CD14-positive monocyte (primary cell): ENCODE measurements at regions not wholly inside any gene's neighbourhood (a gene's known extent, or its start where the extent isn't known, plus 50 kb on each side); places are given as distances from the start of the nearest gene placed in this dataset.

Source experiments
- DNase-seq, 3 donors: peaks; one replicate each; pipeline ENCODE4 v3.0.0-alpha.2; 2011 to 2022
- H2AFZ ChIP-seq: 2 replicates; pipeline ENCODE4 v1.6.0; 2012; ENCODE audit warnings: mild to moderate bottlenecking, low read depth, low read length, inconsistent platforms; ENCODE audit not compliant: insufficient read depth, poor library complexity, severe bottlenecking
- H3K27ac ChIP-seq, 2 donors: 1 replicate in 1 of 2; 2 replicates in 1 of 2; pipeline ENCODE4 v1.5.1; 2012 to 2013; ENCODE audit warnings: low read length in 2 of 2, control low read depth in 1 of 2, inconsistent platforms in 1 of 2, low read depth in 1 of 2, mild to moderate bottlenecking in 1 of 2
- H3K27me3 ChIP-seq, 2 donors: one replicate each; pipeline versions ENCODE4 v1.6.0 to v1.6.1; 2011 to 2013; ENCODE audit warnings: low read length in 2 of 2; ENCODE audit not compliant: control insufficient read depth in 2 of 2, insufficient read depth in 2 of 2
- H3K36me3 ChIP-seq, 2 donors: replicated peaks in 1 of 2; 1 replicate in 1 of 2; 2 replicates in 1 of 2; pipeline versions ENCODE4 v1.5.1 to v1.6.1; 2012 to 2013; ENCODE audit warnings: low read length in 2 of 2, control low read depth in 1 of 2, inconsistent platforms in 1 of 2, mild to moderate bottlenecking in 1 of 2; ENCODE audit not compliant: insufficient read depth in 2 of 2, control insufficient read depth in 1 of 2
- H3K4me1 ChIP-seq, 2 donors: 1 replicate in 1 of 2; 2 replicates in 1 of 2; pipeline versions ENCODE4 v1.5.1 to v1.6.1; 2012 to 2013; ENCODE audit warnings: low read length in 2 of 2, control low read depth in 1 of 2, inconsistent platforms in 1 of 2, mild to moderate bottlenecking in 1 of 2, moderate library complexity in 1 of 2; ENCODE audit not compliant: insufficient read depth in 2 of 2, control insufficient read depth in 1 of 2
- H3K4me2 ChIP-seq: replicated peaks from 2 replicates; pipeline ENCODE3; 2012; ENCODE audit warnings: low read length, moderate library complexity, mild to moderate bottlenecking; ENCODE audit not compliant: poor library complexity, severe bottlenecking; ENCODE audit errors: extremely low read depth
- H3K4me3 ChIP-seq, 3 experiments: fragments of 200-600 bp in 1 of 3; sonication (generic) in 1 of 3; replicated peaks in 1 of 3; 1 replicate in 2 of 3; 2 replicates in 1 of 3; pipeline ENCODE4 v1.5.1; 2011 to 2013; ENCODE audit warnings: low read length in 3 of 3, mild to moderate bottlenecking in 3 of 3, control low read depth in 2 of 3, low read depth in 2 of 3, inconsistent platforms in 1 of 3, moderate library complexity in 1 of 3
- H3K79me2 ChIP-seq: 2 replicates; pipeline ENCODE4 v1.6.0; 2012; ENCODE audit warnings: mild to moderate bottlenecking, control low read depth, inconsistent platforms, low read length, moderate library complexity; ENCODE audit not compliant: insufficient read depth
- H3K9ac ChIP-seq: 2 replicates; pipeline ENCODE4 v1.6.0; 2017; ENCODE audit warnings: low read length, mild to moderate bottlenecking; ENCODE audit not compliant: insufficient read depth, poor library complexity, severe bottlenecking
- H3K9me3 ChIP-seq, 2 donors: replicated peaks in 1 of 2; 1 replicate in 1 of 2; 2 replicates in 1 of 2; pipeline versions ENCODE4 v1.5.1 to v1.6.1; 2012 to 2013; ENCODE audit warnings: low read length in 2 of 2, control low read depth in 1 of 2; ENCODE audit not compliant: control insufficient read depth in 1 of 2, insufficient read depth in 1 of 2
- H4K20me1 ChIP-seq: 2 replicates; pipeline ENCODE4 v1.6.0; 2012; ENCODE audit warnings: mild to moderate bottlenecking, low read length, control low read depth, moderate library complexity; ENCODE audit not compliant: insufficient read depth
- H3K27ac Mint-ChIP-seq, 7 donors: one replicate each; pipeline ENCODE4 v1.8.0; 2020; ENCODE audit warnings: mild to moderate bottlenecking in 7 of 7, mixed read lengths in 7 of 7, moderate library complexity in 6 of 7, inconsistent platforms in 2 of 7
- H3K27me3 Mint-ChIP-seq, 3 donors: one replicate each; pipeline ENCODE4 v1.8.0; 2021 to 2022; ENCODE audit warnings: low read depth in 3 of 3, mild to moderate bottlenecking in 3 of 3, mixed read lengths in 3 of 3, moderate library complexity in 3 of 3, inconsistent platforms in 1 of 3
- H3K36me3 Mint-ChIP-seq, 2 donors: one replicate each; pipeline ENCODE4 v1.8.0; 2020; ENCODE audit warnings: mixed read lengths in 2 of 2, inconsistent platforms in 1 of 2, mild to moderate bottlenecking in 1 of 2
- H3K4me1 Mint-ChIP-seq: one replicate; pipeline ENCODE4 v1.8.0; 2020; ENCODE audit warnings: mild to moderate bottlenecking, mixed read lengths
- H3K4me3 Mint-ChIP-seq, 2 donors: one replicate each; pipeline ENCODE4 v1.8.0; 2020; ENCODE audit warnings: mild to moderate bottlenecking in 2 of 2, mixed read lengths in 2 of 2, moderate library complexity in 1 of 2
- H3K9me3 Mint-ChIP-seq, 7 donors: one replicate each; pipeline ENCODE4 v1.8.0; 2020 to 2022; ENCODE audit warnings: mixed read lengths in 7 of 7, mild to moderate bottlenecking in 6 of 7, moderate library complexity in 6 of 7, inconsistent platforms in 2 of 7
- WGBS: methylation state at CpG from one replicate; pipeline ENCODE4 v1.1.5; 2013; ENCODE audit warnings: missing lambda C conversion rate; ENCODE audit not compliant: insufficient coverage; 5-methylcytosine and 5-hydroxymethylcytosine counted together
- intact Hi-C, 2 donors: fragments of 100-400 bp; cut with micrococcal nuclease; formaldehyde crosslinking; loops; one replicate each; pipeline versions ENCODE4 v1.15.0 to v1.15.1; 2023
- TF ChIP-seq, protein P1 (sequence below): fragments of 200-600 bp; IDR thresholded peaks from one replicate; pipeline ENCODE4 v1.8.0; 2022; ENCODE audit warnings: antibody characterized with exemption, mild to moderate bottlenecking

DNA sequence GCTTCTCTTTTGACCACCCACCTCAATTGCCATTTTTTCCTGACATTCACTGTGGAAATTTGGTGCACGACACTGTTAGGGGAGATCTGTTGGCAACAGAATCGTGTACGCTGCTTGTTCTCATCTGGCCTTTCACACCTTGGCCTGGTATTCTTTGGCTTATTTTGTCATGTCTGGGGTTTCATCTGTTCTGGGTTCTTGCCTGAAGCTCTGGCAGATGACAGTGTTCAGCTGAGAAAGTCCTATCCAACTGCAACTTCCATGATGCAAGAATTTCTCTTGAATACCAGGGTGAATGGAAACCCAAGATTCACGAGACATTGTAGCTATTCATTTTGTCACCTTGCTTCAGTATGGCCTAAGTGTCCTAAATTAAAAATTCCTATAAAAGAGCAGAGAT, 82.6 kb upstream of the CELF2 start:
- H3K27ac ChIP-seq, result no peak overlapping the region
- Mint-ChIP-seq H3K36me3 (no peaks in the 10 kb centered on the region), H3K4me1 (no peaks in the 10 kb centered on the region), H3K4me3 (no peak overlapping the region), H3K9me3 (peaks cover 0 to 5% (median 2%) of the 10 kb centered on the region in 7 donors), H3K27me3 (peaks cover 3 to 6% (median 4%) of the 10 kb centered on the region in 3 donors), H3K27ac (no peak overlapping the region)
- no peaks in the 10 kb centered on the region for H3K36me3 ChIP-seq
- H4K20me1 ChIP-seq, result no peaks in the 10 kb centered on the region
- DNase-seq, result no peak
- H3K4me2 ChIP-seq, result no peak overlapping the region
- intact Hi-C loops, result no loop called here
- H3K79me2 ChIP-seq, result no peaks in the 10 kb centered on the region
- no peaks in the 10 kb centered on the region for H3K27me3 ChIP-seq
- H3K9ac ChIP-seq, result no peak overlapping the region
- H3K4me3 ChIP-seq, result no peak overlapping the region
- no peaks in the 10 kb centered on the region for H3K4me1 ChIP-seq
- no peaks in the 10 kb centered on the region for H3K9me3 ChIP-seq
- H2AFZ ChIP-seq, result no peak overlapping the region
- TF ChIP-seq, protein P1, sequence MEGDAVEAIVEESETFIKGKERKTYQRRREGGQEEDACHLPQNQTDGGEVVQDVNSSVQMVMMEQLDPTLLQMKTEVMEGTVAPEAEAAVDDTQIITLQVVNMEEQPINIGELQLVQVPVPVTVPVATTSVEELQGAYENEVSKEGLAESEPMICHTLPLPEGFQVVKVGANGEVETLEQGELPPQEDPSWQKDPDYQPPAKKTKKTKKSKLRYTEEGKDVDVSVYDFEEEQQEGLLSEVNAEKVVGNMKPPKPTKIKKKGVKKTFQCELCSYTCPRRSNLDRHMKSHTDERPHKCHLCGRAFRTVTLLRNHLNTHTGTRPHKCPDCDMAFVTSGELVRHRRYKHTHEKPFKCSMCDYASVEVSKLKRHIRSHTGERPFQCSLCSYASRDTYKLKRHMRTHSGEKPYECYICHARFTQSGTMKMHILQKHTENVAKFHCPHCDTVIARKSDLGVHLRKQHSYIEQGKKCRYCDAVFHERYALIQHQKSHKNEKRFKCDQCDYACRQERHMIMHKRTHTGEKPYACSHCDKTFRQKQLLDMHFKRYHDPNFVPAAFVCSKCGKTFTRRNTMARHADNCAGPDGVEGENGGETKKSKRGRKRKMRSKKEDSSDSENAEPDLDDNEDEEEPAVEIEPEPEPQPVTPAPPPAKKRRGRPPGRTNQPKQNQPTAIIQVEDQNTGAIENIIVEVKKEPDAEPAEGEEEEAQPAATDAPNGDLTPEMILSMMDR, result no peak
- WGBS, result 100% methylated on average over 2 of the region's 4 CpGs

DNA sequence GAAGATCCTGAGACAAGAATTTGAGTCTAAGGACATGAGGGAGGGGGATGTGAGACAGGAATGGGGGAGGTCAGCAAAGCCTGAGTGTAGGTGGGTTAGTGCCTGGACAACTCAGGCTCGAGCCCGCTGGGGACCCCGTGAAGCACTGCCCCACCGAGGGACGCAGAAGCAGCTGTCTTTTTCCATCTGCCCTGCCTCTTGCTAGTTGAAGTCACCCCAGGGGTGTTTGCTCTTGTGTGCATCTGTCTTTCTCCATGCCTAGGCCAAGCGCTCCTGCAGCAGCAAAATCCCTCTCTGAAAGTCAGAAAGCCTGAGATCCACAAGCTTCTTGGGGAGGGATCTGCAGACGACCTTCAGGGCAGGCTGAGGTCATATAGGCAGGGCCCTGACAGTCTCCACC, 79.0 kb upstream of the CELF2 start:
- Mint-ChIP-seq H3K4me1 (no peaks in the 10 kb centered on the region), H3K36me3 (no peaks in the 10 kb centered on the region), H3K27me3 (peaks cover 3 to 12% (median 3%) of the 10 kb centered on the region in 3 donors), H3K4me3 (no peak overlapping the region), H3K27ac (no peak overlapping the region), H3K9me3 (peaks cover 0 to 18% (median 10%) of the 10 kb centered on the region in 7 donors)
- Histone ChIP-seq H4K20me1 (no peaks in the 10 kb centered on the region), H3K27ac (no peak overlapping the region), H3K27me3 (no peaks in the 10 kb centered on the region), H3K79me2 (no peaks in the 10 kb centered on the region), H3K36me3 (no peaks in the 10 kb centered on the region), H3K4me3 (no peak overlapping the region), H3K4me2 (no peak overlapping the region), H2AFZ (no peak overlapping the region), H3K4me1 (no peaks in the 10 kb centered on the region), H3K9me3 (peaks cover 0 to 5% of the 10 kb centered on the region in 2 donors), H3K9ac (no peak overlapping the region)
- TF ChIP-seq, protein P1, result no peak
- intact Hi-C loops, result no loop called here
- no peak for DNase-seq
- 92% methylated on average over 6 of the region's 7 CpGs for WGBS
